Skin epidermis (tissue), 12 donors: ENCODE measurements at regions not wholly inside any gene's neighbourhood (a gene's known extent, or its start where the extent isn't known, plus 50 kb on each side); places are given as distances from the start of the nearest gene placed in this dataset.

ENCODE experiments used
- H3K27ac ChIP-seq, 21 experiments: fragments of 200-600 bp; sonication (generic) in 11 of 21; one replicate each; pipeline ENCODE4 v1.5.0; 2020; ENCODE audit warnings: mild to moderate bottlenecking in 3 of 21, inconsistent platforms in 2 of 21, moderate library complexity in 2 of 21
- H3K4me3 ChIP-seq, 7 experiments: fragments of 200-600 bp; sonication (generic) in 2 of 7; one replicate each; pipeline ENCODE4 v1.5.0; 2020; ENCODE audit warnings: inconsistent platforms in 2 of 7, mild to moderate bottlenecking in 2 of 7, moderate library complexity in 1 of 7

- H3K4me3 ChIP-seq: no peak overlapping the region
- H3K27ac ChIP-seq: no peak overlapping the region
Observed at GRCh38 chr6:129778793-129779192, 68.8 kb upstream of the ARHGAP18 start.

DNA sequence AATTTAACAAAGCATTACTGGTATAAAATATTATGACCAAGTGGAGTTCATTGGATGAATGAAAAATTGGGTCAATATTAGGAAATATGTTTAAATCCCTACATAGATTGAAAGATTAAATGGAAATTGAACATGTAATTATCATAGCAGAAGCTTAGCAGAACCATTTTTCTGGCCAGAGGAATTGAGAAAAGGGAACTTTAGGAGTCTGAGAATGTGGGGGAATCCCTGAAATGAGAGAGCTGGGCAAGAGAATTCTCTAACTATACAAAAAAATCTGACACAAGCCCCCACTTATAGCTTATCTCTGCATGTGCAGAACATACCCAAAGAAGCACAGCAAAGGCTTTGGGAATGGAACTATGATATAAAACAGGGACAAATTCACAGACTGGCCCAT, 67.4 kb upstream of the ARHGAP18 start:
- Histone ChIP-seq H3K4me3 (no peak overlapping the region), H3K27ac (no peak overlapping the region)

GRCh38 chr6:129776542-129777330, 66.8 kb upstream of the ARHGAP18 start:
- no peak overlapping the region for H3K27ac ChIP-seq
- H3K4me3 ChIP-seq: no peak overlapping the region

DNA sequence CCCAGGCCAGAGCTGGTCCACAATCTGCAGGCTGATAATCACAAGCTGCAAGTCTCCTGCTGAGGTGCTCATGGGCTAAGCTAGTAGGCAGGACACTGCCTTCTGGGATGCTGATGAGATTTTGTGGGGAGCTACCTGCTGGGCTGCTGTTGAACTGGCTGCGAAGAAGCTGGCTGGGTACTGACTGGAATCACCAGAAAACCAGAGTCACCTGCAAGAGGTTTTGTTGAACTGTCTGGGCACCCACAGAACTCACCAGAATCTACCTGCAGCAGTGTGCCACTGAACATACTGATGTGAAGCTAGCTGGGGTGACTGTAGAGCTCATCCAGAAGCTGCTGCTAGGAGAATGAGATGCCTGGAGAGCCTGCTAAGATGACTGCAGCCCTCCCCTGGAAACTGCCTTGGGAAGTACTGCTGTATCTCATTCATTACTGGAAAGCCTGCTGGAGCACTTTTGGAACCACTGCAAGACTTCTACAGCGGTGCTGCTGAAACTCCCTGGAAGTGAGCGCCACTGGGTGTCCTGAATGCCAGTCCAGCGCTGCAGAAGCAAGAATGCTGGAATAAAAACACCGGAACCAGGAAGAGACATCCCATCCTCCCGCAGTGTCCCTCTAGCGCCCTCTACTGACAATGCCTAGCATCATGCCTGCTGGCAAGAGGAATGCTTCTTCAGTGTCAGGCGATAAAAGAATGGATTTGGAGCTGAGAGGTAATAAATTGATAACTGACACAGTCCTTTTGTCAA, 64.9 kb upstream of the ARHGAP18 start:
- Histone ChIP-seq H3K27ac (no peak overlapping the region), H3K4me3 (no peak overlapping the region)

DNA sequence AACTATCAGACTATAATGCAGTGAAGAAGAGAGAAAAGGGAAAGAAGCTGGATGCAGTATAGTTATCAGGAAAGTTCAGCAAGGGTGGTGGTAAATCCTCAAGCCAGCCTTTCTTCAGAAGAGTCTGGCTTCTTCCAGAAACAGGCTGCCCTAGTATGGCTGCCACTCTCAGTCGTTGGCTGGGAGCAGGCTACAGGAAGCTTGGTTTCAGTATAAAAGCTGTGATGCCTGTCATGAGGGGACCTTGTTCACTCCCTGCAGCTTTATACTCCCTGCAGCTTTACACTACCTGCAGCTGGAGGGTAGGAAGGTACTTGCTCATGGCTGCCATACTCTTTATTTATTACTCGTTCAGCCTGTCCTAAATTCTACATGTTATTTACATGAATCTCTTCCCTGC, 63.3 kb upstream of the ARHGAP18 start:
- H3K27ac ChIP-seq: no peak overlapping the region
- H3K4me3 ChIP-seq: no peak overlapping the region

DNA sequence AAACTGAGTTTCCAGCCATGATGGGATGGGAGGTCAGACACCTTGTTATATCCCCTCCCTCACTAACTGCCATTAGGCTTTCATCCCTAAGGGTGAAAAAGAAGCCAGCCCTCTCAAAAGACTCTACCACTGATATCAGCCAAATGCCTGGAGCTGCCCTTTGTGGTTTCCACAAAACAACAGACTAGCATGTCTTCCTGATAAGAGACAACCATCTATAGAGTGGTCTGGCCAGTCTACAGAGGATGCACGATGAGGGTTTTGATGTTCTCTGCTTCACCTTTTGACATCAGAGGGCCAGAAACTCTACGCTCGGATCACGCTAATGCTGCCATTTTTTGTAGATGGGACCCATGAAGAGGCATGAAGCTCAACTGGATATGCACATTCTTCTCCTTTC, 61.7 kb upstream of the ARHGAP18 start:
- no peak overlapping the region for H3K27ac ChIP-seq
- no peak overlapping the region for H3K4me3 ChIP-seq

GRCh38 chr6:129767776-129768485, 58.0 kb upstream of the ARHGAP18 start:
- Histone ChIP-seq H3K4me3 (peak overlapping the region in 1 of 7 experiments; percentile 28), H3K27ac (no peak overlapping the region)

DNA sequence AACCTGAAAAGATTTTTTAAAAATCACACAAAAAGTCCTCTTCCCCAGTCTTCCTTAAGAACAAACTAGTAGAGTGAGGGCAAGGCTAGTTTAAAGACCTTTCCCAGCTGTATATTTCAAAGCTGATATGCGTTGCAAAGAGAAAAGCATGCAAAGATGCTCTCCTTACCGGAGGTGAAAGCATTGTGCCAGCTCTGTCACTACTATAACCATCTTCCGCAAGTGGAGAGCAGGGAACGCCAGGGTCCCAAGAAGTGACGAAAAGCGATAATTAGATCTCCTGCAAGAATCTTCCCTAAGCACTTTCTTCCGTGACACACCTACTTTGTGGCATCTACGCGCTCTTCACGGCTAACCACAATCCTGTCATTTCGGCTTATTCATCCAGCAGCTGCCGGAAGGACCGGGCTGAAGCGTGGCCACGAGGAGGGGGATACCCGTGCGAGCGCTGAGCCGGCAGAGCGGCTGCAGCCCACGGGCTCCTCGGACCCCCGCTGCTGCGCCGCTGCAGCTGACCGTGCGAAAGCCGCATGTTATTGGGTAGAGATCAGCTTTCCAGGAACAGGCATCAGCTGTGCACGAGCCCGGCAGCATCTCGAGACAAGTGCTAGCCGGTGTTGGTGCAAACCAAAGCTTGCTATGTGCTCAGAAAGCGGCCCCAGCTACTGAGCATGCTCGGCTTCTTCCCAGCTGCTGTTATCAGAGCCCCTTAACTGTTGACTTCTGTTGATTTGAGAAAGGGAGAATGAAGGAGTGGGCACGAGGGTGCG, 57.2 kb upstream of the ARHGAP18 start:
- no peak overlapping the region for H3K27ac ChIP-seq
- peak overlapping the region; percentile 19 to 34 (median 28) for H3K4me3 ChIP-seq

GRCh38 chr6:129764761-129765407, 54.9 kb upstream of the ARHGAP18 start:
- no peak overlapping the region for H3K27ac ChIP-seq
- no peak overlapping the region for H3K4me3 ChIP-seq

- Histone ChIP-seq H3K27ac (no peak overlapping the region), H3K4me3 (no peak overlapping the region)
Observed at GRCh38 chr6:129759796-129760605, 50.0 kb upstream of the ARHGAP18 start.
